HG03097 (cell line): ENCODE measurements at regions not wholly inside any gene's neighbourhood (a gene's known extent, or its start where the extent isn't known, plus 50 kb on each side); places are given as distances from the start of the nearest gene placed in this dataset.
A peak's percentile ranks its signal among the peaks of the same experiment; 100 is the strongest.

Experiments used
- ATAC-seq: cut with Tn5 transposase; IDR thresholded peaks from one replicate; pipeline ENCODE4 v1.9.1; 2021; ENCODE audit not compliant: unreplicated experiment, low FRiP score

DNA sequence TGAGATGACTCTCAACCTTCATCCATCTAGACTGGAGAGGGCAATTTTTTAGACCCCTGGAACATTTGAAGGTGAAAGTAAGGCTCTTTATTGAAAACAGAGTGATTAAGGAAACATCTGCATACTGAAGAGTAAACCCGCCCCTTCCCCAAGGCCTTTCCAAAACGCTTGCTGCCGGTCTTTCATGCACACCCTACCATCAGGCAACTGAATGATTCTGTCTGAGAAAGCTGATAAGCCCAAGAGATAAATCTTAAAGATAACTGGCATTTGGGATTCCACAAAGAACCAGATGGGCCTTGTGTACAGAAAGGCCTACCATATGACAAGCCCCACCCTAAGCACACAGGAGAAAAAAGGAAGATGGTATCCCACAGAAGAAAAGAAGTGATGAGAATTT lies 54.4 kb upstream of the PIK3R1 start:
- ATAC-seq = no peak

DNA sequence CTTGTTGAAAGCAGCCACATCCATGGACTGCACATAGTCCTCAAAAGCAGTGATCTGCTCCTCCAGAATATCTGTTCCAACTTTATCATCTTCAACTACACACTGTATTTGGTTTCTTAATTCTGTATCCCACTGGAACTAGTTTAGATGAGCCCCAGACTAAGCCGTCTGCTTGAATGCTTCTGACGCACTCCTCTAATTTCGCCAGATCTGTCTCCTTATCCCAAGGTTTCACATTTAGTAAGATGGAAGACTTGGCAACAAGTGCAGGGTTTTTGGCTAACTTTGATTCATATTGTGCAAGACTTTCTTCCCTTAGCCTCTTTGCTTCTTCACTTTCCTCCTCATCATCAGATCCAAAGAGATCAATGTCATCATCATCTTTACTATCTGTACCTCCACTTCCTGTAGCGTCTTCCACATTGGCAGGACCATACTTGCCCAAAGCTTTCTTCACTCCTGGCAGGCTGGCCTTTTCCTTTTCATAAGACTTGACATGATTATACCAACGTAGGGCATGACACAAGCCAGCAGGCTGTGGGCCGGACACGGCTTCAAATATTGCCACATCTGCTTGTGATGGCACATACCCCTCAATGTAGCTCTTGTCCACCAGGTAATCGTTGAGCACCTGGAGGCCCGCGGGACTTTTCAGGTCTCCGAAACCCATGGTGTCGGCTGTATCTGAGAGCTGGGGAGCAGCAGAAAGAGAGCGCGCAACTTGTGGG lies 56.2 kb upstream of the PIK3R1 start:
- ATAC-seq = no peak

DNA sequence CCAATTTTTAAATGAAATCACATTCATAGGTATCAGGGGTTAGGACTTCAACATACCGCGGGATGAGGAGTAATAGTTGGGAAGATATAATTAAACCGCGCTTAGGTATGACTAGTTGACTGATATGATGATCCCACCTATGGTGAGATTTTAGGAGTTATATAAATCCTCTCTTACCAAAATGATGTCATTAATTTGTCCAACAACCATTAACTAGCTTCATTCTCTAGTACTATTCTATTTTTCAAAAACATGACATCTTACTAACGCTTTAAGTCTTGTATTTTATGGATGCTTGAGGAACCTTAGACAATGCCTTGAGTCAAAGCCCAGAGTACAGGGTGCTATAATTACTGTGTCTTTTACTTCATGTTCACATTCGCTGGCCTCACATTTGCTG lies 59.6 kb upstream of the PIK3R1 start:
- no peak for ATAC-seq

DNA sequence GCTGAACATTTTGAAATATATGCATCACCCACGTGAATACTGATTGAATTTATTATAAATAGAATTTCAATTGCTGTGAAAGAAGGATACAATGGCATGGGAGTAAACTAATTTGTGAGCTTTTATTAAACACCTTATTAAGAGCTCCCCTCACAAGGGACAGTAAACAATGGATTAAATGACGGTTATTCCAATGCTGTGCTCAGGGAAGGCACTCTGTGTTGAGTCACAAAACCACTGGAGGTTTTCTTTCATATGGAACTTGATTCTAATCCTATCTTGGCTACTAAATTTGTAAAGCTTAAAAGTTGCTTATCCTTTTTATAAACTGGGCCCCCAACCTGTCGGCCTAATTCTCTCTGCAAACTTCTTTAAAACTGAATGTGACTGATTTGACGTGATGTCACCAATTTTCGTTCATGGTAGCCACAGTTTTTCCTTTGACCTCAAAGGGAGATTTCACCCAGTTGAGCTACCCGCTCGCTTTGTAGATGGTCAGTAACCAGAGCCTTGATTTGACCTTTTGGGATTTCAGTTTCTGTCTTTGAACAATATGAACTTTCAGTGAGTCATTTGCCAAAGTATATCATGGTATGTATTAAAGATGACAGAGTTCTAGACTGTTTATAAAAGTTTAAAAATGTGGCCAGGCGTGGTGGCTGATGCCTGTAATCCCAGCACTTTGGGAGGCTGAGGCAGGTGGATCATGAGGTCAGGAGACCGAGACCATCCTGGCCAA lies 61.3 kb upstream of the PIK3R1 start:
- no peak for ATAC-seq

DNA sequence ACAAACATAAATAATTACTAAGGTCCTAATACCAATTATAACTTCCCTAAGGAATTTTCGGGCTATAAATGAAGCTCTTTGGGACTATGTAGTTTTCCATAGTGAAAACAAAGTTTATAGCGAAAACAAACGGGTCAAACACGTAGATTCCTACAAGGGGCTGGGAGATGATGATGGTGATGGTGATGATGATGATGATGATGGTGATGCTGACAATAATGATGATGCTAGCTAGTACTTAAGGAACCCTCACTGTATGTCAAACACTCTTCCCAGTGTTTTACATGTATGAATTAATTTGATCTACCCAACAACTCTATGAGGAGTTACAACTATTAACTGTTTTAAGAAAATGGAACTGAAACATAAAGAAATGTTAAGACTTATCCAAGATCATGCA lies 63.7 kb upstream of the PIK3R1 start:
- no peak for ATAC-seq

DNA sequence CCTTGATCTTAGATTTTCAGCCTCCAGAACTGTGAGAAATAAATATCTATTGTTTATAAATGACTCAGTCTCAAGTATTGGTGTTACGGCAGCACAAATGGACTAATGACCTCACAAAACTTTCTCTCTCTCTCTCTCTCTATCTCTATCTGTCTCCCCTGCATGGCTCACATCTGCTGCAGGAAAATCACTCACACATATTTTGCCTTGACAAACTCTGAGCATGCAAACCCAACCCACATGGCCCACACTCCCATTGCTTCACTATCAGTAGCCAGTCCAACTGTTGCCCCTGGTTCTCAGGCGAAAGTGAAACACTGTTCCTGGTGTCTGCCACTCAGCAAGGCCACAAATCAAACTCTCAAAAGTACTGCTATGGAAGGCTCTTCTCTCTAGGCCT lies 66.4 kb upstream of the PIK3R1 start:
- no peak for ATAC-seq

DNA sequence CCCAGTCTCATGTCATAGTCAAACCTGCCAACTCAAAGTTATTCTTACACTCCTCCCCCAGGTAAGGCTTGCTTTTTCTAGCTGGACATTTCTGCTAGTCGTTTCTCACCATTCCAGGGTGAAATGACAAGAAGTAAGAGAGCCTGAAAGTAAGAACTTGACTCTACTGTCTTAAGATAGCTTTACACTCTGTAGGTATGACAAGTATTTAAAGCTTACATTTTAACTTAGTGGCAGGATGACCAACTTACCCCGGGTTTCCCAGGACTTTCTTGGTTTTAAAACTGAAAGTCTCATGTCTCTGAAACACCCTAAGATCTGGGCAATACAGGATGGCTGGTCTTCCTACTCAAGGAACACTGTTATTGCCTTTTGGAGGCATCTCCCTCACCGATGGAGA lies 67.5 kb upstream of the PIK3R1 start:
- ATAC-seq = peak; percentile 56

DNA sequence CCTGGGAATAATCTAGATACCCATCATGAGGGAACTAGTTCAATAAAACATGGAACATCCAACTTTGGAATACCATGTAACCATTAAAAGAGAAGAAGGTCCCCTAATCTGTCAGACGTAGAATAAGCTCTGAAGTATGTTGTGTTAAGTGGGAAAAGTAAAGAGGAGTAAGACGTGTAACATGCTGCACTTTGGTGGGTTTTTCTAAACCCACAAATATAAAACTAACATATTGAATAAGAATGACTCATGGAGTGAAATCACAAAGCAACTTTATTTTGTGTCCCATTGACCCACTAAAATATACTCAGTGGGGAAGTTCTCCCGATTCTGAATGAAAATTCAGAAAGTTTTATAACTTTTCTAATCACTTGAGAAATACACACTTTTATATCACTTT lies 67.9 kb upstream of the PIK3R1 start:
- no peak for ATAC-seq

DNA sequence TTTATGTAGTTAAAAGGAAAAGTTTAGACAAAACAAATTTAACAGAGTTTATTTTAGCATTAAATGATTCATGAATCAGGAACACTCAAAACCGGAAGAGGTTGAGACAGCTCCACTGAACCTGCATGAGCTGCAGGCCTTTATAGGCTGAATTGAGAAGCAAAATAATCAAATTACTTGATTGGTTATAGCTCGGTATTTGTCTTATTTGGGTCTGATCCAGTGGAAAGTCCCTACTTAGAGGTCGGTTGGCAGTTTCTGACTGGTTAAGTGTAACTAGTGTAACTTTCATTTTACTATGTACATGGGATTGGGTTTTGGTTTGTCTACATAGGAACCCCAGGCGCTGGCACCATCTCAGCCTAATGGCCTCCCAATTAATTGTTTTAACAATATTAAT lies 74.1 kb upstream of the PIK3R1 start:
- ATAC-seq = peak; percentile 42

DNA sequence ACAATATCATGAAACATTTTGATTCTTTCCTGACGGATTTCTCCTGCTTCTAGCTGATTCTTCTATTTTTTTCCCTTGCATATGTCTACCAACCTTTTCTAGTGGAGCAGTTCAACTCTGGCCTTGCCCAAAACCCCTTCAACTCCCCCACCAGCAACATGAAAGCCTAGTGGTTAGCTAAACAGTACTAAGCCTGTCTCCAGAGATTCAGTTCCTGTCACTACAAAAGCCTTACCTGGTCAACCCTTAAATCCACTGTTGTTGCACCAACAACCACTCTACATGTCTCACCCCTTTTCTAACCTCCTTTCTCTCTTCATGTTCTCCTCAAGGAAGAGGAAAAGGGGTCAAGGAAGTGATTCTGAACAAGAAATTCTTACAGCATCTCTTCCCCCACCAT lies 74.8 kb upstream of the PIK3R1 start:
- peak; percentile 55 for ATAC-seq

DNA sequence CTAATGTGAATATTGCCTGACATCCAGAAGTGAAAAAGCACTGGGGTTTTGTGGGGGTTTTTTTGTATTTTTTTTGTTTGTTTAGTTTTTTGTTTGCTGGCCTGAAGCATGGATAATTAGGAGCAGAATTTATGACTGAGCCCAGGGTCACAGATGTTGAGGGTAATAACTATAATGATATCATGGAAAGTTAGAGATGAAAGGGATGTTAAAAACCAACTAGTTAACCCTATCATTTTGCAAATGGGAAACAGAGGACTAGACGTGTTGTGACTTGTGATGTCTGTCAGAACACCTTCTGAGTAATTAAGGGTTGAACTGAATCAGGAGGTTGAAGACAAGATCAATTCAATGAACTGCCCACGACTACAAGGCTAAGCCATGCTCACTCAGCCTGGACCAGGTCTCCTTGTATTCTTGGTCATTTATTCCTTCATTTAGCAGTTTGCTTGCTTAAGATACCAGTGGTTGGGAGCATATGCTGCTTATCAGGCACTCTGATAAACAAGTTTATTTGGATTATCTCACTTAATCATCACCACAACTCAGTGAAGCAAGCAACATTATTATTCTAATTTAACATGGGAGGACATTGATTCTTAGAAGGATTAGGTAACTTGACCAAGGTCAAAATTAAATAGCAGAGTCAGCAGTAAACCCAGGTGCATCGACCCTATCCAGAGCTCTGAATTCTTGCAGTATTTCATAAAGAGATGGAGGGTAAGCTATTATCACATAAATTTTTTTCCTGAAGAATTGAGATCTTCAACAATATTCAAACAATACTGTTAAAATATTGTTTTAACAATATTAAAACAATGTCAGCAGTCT lies 75.7 kb upstream of the PIK3R1 start:
- ATAC-seq = no peak

DNA sequence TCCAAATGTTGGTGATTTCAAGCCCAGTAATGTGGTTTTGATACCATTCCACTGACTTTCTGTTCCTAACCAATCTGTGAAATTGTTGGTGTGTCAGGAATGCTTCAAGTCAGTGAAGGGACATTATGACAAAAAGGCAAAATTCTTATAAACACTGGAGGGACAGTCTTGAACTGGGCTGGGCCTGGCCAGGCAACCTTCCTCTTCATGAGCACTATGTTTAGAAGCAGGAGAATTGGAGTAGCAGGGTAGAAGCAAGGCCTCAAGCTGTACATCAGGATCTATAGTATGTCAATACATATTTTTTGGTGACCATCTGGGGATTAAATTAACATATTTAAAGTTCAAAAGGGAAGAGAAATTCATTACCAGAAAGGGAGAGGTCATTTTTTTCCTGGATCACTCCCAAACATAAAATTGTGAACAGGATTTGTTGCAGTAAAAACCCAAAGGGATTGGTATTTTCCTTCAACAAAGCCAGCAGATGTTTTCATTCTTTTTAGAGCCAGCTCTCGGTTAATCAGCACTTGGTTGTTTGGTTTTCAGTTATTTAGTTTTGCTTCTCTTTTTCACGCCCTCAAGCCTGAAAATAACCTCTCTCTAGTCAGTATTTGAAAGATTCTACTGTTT lies 77.9 kb upstream of the PIK3R1 start:
- no peak for ATAC-seq

DNA sequence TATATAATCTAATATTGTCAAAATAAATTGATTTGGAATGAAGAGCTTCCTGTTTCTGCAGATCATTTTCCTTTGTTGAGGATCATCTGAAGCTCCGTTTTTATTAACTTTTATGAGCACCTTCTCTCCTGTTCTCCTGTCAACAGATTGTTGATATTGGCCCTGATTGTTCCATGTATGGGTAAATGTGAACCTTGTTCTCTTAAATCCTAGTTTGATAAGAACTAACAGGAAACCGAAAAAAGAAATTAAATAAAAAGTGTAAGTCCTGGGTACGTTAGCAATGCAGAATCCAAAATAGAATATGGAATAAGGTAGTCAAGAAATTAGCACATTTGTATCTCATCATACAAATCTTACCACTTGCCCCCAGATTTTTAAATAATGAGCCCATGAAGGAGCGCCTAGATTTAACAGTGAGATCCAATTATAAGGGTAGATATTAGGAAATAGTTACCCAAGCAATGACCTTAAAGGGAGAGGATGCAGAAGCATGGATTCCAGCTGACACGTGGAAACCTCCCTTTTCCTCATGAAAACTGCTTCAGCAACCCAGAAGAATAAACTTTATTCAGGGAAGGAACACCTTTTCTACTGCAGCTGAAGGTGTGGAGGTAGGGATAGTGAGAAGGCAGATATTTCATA lies 80.8 kb upstream of the PIK3R1 start:
- ATAC-seq = no peak

DNA sequence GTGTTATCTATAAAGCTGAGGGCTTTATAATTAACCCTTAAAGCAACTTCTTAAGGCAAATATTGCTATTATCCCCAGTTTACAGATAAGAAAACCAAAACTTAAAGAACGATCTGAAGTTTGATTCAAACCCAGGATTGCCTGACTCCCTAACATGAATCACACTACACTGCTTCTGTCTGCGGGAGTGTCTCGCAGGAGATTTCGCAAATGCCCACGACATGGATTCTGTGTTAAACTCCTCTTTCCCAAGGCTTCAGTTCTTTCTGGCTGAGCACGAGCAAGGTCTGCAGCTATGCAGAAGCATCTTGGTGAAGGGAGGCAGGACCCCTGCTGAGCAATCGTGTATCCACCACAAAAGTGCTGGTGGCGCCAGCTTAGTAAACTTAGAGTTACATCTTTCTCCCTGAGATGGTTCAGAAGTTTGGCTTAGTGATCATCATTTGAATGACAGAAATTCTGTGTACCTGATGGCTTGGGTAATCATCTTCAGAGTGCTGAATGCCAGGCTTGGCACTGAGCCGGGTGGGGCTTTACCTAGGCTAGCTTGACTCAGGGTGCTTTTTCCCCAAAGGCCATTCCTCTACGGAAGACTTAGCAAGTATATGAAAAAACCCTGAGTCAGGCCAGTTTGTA lies 81.4 kb upstream of the PIK3R1 start:
- no peak for ATAC-seq

DNA sequence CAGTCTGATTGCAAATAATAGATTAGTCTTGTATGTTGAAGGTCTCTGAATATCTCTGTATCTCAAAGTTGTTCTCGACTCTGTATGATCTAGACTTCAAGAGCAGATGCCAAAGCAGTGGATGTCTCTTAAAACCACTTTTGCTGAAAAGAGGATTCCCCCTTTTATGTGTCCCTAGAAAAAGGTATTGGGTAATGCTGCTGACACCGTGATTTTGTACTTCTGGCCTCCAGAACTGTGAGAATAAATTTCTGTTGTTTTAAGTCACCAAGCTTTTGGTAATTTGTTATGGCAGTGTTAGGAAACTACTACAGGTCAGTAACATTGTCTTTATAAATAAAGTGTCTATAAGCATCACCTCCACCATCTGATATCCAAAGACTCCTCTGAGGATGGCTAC lies 85.3 kb upstream of the PIK3R1 start:
- no peak for ATAC-seq

DNA sequence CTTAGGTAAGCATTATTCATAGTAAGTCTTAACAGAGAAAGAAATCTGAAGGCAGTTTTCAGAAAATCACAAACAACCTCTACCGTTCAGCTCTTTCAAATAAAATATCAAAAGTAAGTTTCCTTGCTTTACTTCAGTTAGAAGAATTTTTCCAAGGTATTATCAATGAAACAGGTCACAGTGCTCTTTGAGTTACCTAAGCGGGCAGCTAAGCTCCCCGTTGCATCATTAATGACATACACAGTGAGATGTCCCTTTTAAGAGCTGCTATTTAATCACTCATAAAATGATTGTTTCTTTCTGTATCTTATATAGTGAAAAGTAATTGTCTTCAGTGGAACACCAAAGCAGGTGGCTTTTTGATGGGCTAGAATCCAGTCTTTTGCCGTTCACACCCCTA lies 86.2 kb upstream of the PIK3R1 start:
- no peak for ATAC-seq

DNA sequence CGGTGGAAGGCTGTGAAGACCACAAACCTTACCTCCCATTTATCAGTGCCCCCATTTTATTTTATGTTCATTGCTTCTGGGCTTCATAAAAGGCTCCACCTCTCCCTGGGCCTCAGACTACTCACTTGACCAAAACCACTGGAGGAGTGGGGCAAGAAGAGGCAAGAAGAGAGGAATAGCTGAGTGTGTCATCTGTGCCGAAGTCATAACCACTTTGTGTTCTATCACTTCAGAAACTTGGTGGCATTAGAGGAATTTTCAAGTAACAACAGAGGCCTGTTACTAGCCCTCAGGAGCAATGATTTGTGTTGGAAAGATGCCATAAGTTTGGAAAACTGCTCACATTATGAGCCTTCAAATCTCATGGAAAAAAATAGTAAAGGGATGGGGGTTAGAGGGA lies 88.7 kb upstream of the PIK3R1 start:
- no peak for ATAC-seq

DNA sequence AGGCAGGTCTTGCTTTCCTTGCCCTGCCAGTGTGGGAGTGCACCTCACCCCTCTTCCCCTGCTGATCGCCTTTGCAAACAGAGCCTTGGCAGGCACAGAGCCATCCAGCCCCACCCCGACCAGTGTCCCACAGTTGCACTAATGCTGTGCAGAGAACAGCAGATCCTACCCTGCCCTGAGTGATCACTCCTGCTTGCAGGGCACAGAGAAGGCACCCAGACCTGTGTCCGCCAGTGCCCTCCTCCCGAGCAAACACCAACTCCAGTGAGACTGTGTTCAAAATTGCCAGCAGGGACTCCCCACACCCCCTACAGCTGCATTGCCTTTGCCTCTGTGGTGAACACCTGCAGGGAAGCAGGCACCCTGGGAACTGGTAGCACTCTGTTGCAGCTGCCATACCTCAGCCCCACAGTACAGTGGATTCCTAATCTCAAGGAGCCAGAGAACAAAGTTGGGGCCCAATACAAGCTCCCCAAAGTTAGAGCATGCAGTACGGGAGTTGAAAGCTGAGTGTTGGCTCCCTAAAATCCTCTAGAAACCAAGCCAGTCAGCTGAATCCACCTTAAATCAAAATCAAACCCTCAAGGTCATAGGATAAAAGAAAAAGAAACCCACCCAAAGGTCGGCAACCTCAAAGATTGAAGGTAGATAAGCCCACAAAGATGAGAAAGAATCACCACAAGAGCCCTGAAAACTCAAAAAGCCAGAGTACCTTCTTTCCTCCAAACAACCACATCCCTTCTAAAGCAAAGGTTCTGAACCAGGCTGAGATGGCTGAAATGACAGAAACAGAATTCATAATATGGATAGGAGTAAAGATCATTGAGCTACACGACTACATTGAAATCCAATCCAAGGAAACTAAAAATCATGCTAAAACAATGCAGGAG lies 92.9 kb upstream of the PIK3R1 start:
- ATAC-seq = no peak

DNA sequence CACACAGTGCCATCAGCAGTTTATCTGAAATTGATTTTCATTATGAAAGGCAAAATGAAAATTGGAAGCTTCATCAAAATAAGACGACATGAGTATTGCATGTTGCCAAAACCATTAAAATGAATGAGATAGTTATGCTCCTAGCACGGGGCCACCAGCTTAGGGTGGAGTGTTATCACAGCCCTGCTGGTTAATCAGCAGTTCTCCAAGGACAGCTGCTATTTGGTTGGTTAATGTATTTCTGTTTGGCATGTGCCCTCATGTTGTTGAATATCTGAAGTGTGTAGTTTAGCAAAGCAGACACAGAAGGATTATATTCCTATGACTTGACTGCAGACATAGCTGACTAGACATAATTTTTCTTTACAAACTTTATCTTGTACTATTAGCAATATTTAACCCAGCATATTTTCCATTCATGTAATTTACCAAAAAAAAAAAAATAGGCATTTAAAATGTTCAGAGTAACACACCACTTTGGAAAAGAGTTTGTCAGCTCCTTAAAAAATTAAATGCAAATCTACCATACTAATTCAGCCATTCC lies 98.6 kb upstream of the PIK3R1 start:
- ATAC-seq = no peak
